Stimulated activated CD8-positive, alpha-beta memory T cell treated with anti-CD3 and anti-CD28 coated beads, Interleukin-12 subunit alpha, Interleukin-12 subunit beta, amount 100 ng/mL, for 4 hours (primary cell): ENCODE measurements at regions not wholly inside any gene's neighbourhood (a gene's known extent, or its start where the extent isn't known, plus 50 kb on each side); places are given as distances from the start of the nearest gene placed in this dataset.

ENCODE experiments used
- DNase-seq: peaks from one replicate; pipeline ENCODE4 v3.0.0-alpha.2; 2020; ENCODE audit warnings: low read depth

DNA sequence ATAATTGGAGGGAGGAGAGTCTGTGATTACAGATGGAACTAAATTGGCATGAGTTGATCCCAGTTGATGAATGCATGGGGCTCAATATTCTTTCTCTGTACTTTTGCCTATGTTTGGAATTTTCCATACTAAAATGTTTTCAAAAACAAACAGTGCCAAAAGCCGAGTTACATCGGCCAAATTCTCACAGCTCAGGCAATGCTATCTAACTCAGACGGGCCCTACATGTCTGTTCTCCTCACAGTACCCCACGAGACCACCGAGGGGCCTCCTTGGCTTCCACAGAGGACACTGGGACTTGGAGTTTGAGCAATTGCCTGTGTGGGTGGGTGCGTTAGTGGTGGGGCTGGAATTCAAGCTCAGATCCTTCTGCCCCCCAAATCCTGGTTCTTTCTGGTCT, 413.2 kb downstream of the CDH26 start:
- DNase-seq: no peak

DNA sequence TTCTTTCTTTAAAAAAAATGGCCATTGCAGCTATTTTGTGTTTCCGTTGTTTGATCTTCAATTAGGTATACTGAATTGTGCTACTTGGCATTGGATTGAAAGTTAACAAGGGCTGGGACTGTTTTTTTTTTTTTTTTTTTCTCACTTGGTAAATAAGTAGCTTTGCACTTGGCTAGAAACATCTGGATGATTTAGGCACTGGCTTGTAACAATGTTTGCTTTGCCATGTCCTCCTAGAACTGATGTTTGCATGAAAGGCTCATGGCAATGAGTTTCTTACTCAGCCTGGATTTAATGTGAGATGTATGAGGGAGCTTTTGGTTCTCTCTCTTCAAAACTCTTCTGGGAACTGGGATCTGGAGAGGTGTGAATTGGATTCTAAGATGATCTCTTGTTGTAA, 414.1 kb downstream of the CDH26 start:
- no peak for DNase-seq

DNA sequence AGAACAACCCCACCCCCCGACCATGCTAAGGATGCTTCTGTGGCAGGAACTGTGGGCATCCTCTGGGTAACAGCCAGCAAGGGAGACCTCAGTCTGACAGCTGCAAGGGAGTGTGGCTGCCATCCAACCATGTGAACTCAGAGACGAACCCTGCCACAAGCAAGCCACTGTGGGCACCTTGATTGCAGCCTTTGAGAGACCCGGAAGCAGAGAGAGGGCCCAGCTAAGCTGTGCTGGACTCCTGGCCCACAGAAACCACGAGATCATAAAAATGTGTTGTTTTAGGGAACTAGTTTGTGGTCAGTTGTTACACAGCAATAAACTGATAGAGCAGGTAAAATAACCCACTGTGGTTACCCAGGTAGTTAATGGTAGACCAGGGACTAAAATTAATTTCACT, 414.6 kb downstream of the CDH26 start:
- DNase-seq: no peak

DNA sequence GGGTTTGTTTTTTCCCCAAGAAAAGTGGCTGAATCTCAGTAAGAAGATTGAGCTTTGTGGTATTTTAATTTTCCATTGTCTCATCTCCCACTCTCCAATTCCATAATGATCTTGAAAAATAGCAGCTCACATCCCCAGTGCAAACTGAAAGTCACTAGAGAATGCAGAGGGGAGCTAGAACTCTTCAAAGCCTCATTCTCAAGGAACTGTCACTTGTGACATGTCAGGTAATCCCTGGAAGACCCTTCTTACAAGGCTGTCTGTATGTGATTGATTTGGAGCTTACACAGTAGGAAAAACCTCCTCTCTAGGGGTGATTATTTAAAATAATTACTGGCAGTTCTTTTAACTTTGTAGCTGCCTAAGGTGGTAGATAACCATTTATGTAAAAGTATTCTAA, 420.4 kb downstream of the CDH26 start:
- DNase-seq: no peak

DNA sequence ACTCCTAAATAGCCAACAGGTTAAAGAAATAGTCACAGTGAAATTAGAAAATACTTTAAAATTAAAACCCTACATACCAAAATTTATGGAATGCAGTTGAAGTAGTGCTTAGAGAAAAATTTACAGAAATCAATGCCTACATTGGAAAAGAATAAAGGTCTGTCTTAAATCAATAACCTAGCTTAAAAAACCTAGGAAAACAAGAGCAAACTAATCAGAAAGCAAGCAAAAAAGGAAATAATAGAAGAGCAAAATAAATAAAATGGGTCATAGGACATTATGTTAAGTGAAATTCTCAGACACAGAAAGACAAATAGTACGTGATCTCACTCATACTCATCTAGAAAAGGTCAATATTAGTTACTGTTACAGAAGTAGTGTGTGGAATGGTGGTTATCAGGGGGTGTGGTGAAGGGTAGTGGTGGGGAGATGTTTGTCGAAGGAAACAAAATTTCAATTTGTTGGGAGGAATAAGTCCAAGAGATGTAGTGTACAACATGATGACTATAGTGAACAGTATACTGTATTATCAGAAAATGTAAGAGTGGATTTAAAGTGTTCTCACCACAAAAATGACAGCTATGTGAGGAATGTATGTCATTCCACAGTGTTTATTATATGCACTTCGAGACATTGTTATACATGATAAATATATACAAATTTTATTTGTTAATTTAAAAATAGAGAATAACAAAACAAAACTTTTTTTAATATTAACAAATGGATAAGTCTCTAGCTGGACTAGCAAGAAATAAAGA, 423.6 kb downstream of the CDH26 start:
- no peak for DNase-seq

DNA sequence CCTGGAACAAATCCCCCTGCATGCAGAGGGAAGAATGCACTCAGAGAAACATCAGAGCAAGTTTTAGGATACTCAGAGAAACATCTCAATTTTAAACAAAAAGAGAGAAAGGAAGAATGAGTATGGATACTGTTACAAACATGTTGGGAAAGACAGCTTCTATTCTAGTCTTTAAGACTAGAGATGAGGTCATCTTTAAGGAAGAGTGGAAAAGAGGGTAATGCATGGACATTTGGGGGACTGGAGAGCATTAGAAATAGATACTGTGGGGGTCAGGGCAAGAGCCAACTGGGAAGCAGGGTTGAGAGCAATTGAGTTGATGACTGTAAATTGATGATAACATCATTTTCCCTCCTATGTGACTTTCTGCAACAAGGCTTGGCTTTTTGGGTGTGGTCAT, 431.2 kb downstream of the CDH26 start:
- DNase-seq: no peak

DNA sequence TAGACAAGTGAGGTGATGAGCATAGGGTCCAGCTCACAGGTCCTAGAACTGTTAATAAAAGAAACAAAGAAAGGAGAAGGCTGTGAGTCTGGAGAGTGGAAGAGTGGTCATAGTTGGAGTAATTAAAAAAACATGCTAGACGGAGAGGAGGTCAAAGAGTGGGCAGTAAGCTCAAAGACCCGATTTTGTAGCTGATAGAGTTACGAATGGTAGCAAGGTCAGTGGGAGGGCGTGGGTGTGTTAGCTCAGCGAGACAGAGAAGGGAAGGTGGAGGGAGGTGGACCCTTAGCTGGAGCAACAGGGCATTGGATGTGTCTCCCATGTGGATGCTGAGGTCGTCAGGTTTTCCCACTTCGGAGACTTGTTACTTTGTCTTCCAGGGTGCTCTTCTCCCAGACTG, 431.7 kb downstream of the CDH26 start:
- DNase-seq: no peak

DNA sequence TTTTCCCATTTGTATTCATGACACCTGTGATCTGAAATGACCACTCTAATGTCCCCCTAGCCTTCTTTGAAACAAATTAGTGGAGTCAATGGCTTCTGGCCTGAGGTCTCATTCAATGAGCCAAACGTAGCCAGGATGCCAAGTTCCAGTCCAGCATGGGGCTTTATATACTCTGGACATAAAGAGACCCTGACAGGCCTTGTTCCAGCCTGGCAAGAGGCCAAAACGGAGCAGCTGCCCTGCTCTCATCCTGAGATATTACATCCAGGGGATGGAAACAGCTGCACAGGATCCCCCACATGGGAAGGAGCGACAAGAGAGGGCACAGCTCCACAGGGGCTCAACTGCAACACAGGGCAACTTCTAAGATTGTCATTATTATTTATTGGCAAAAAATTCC, 437.8 kb downstream of the CDH26 start:
- no peak for DNase-seq

DNA sequence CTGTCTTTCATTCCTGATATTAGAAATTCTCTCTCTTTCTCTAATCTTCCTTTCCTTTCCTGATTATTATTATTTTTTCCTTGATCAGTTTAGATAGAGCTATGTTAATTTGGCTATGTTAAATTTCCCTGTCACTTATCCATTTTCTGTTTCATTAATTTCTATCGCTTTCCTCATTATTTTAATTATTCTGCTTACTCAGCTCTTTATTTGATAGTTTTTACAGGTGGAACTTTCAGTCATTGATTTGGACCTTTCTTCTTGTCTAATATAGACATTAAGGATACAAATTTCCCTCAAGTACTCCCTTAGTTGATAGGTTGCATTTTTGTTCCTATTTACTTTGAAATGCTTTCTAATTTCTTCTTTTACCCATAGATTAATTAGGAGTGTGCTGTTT, 442.3 kb downstream of the CDH26 start:
- no peak for DNase-seq

DNA sequence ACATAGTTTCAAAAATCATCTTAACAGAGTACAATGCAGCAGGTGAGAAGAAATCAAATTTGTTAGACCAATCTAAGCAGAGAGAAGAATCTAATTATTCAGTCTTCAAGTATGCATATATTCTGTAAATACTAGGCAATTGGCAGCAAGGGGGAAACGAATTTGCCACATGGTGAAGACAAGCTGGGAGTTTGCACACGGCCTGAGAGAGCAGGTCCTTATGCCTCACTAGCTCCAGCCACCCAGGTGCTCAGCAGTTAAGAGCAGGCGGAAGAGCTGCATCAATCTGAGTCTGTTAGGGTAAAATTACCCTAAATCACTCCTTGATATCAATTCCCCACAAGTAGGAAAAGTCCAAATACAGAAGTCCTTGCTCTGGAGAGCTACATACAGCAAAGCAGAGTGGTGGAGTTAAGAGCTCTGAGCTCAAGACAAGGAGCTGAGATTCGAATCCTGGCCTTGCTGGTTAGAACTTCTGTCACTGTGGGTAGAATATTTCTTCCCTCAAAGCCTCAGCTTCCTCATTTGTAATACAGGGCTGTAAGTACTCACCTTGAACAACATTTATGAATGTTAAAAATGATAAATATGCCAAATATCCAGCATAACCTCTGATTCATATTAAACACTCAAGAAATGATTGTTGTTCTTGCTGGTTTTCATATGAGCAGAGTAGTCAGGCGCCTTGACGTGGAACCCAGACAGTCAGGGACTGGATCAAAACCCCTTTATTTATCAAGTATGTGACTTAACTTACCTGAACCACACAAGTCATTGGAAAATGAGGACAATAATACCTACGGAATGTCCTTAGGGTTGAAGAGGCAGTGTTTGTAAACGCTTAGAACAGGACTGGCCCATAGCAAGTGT, 444.2 kb downstream of the CDH26 start:
- DNase-seq: no peak

DNA sequence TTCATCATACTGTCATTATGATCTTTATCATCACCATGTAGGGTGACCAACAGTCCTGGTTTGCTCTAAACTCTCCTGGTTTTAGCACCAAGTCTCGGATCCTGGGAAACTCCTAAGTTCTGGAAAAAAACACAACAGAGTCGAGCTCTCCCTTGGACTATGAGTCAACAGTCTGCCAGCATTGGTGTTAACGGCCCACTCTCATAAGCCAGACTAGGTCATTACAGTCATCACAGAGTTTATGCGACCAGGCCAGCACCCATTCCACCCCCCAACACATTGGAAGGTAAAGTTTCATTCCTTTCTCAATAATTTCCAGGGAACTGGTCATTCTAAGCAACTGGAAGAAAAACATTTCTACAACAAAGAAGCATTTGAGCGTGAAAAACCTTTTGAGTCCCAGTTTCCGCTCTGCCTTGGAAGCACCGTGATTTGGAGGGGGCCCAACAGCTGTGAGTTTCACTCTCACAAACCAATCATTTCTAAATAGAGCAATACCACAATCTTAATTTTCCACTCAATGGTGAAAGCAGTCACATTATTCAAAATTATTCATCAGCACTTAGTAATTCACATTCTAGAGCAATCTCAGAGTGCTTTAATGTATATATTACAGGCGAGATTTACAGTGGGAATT, 445.0 kb downstream of the CDH26 start:
- DNase-seq: no peak

DNA sequence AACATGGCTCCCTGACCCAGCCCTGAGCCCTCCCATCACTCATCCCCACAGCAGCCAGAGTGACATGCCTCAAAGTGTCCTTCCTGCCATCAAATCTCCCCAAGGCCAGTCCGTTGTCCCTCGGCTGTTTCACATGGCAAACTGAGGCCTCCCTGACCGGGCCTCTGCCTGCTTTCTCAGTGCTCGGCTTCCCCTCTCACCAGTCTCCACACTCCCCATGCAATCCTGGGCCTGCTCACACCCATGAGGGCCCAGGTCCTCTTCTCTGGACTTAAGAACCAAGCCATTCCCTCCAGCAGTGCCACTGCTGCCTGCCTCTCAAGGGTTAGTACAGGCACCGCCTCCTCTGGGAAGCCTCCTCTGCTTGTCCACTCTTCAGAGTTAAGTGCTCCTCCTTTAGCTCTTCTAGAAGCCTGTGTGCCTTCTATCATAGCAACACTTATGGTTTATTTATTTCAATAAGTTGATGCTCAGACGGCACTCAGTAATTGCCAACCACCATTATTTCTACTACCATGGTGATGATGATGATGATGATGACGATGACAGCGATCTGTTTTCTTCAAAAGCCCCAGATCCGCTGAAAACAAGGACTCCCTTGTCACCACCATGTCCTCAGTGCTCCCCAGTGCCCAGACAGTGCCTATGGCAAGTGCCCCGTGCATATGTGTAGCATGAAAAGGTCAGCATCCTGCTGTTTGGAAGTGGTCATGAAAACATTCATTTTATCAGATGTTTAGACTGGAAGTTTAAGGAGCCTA, 449.0 kb downstream of the CDH26 start:
- DNase-seq: no peak

DNA sequence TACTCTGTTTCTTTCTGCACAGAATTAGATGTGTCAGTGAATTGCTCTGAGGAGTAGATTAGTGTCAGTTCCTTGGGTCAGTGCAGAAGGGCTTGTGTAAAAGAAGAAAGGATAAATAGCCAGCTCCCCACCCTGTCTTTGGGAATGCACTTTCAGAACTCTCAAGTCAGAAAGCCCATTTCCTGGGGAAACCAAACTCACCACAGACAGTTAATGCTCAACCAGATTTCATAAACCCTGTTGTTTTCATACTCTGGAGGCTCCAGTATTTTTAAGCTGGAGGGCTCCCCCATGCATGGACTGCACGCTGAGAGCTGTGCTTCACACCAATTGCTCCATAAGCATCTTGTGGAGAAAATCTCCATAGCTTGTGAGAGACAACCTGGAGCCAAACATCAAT, 449.7 kb downstream of the CDH26 start:
- no peak for DNase-seq

DNA sequence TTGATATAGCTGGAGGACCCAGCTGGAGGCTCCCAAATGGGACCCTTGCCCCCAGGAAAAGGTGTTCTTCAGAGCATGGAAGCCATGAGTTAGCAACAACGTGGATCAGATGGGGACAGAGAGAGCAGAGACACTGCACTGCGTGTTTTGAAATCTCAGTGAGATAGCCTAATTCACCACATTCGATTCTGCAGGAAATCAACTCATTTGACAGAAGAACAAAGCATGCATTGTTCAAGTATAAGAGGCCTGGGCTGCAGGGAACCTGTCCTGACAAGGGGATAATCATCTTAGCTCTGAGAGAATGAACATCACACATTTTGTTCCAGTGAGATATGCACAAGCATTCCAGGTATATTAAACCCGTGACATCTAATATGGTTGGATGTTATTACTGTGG, 450.2 kb downstream of the CDH26 start:
- DNase-seq: no peak

DNA sequence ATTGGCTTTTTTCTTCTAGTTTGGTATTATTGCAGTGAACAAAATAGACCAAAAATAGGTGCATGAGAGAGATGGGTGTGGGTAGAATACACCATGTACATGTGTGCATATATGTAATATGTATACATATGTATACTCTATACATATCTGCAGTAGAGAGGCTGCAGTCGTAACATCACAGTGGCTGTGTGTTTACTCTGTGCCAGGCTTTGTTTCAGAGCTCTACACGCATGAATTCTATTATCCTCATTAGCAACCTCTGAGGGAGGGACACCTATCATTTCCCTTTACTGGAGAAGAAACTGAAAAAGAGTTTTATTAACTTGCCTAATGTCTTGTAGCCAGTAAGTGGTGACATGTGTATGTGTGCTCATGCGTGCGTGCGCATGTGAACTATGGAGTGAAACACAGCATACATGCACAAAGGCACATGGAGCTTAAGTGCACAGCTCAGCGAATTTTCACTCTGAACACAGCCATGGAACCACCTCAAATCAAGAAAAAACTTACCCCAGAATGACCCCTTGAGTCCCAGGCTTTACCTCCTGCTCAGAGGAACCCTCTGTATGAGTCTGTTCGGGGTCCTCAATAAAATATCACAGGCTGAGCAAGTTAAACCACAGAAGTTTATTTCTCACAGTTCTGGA, 452.5 kb downstream of the CDH26 start:
- no peak for DNase-seq

DNA sequence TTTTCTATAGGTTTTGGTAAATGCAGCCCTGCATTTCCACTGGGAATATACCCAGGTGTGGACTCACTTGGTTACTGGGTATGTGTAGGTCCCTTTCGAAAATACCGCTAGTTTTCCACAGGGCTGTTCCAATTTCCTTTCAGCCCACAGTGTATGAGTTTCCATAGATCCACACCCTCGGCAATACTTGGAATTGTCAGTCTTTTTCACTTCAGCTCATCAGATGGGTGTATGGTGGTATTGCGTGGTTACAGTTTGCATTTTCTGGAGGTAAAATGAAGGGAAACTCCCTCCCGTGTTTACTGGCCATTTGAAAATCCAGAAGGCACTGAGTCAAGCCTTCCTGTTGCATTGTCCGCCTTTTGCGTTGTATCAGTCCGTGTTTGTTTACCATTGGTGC, 453.6 kb downstream of the CDH26 start:
- no peak for DNase-seq

DNA sequence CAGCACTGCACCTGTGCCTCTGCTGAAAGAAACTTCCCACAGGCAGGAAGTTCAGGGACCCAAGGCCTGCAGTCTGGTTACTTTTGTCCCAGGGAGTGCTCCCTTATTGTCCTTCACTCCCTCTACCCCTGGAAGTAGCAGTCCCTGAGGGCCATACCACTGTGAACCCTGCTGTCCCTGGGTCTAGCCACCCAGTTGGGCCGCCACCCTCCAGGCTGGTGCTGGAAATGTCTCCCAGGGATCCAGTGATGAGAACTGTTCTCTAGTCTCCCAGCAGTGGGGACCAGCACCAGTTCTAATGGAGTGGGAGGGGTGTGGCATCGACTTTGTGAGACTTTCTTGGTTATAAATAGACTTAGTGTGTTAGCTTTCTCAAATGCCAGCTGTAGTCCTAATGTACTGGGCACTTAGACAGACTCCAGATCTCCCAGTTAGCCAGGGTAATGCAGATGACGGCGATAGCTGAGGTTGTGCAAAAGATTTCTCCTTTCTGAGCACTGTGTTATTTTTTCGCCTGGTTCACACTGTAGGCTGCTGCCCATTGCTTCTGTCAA, 462.5 kb downstream of the CDH26 start:
- no peak for DNase-seq

DNA sequence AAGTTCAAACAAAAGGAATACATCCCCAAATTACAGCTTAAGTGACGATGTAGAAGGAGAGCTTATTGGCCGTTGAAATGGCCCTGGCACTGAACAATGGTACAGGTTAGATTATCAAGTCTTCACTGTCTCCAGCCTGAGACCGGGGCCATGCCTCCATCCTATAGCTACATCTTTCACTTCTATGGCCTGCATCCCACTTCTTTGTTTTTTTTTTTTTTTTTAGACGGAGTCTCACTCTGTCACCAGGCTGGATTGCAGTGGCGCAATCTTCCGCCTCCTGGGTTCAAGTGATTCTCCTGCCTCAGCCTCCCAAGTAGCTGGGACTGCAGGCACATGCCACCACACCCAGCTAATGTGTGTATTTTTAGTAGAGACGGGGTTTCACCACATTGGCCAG, 464.6 kb downstream of the CDH26 start:
- no peak for DNase-seq

DNA sequence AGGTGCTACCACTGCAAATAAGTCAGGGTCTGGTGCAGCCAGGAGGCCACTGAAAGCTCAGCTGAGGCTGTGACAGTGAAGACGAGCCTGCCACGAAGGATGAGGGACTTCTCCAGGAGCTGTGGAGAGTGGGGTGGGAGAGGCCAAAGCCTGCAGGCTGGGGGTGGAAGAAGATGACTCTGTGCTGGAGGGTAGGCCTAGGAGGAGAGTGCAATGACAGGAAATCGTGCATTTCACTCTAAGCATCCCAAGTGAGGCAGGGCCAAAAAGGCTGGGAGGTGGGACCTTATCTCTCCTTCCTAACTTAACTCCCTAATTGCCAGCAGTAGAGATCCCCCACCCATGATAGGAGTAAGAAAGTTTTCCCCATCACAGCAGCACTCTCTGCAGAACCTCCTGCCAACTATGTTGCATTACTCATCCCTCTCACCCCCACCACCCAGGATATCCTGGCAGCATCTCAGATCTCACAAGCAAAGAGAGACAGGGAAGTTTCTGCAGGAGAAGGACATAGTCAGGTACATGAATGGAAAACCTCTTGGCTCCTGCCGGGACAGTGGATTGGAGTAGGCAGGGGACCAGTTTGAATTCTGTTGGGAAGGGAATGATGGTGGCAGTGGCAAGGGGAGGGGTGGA, 466.2 kb downstream of the CDH26 start:
- DNase-seq: no peak

DNA sequence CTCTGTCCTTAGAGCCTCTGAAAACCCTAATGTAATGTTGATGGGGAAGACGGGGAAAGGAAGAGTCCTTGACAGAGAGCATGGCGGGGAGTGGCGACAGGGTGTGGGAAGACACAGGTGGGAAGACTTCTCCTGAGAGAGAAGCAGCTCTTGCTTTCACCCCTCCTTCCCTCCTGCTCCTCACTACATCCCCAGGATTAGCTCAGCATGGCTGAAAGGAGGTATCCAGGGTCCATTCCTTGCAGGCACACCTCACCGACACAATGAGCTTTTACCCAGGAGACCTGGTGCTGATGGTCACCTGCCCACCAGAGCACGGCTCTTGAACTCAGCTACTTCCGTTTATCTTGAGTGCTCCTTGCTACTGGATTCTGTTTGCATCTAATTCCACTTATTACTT, 469.3 kb downstream of the CDH26 start:
- no peak for DNase-seq

DNA sequence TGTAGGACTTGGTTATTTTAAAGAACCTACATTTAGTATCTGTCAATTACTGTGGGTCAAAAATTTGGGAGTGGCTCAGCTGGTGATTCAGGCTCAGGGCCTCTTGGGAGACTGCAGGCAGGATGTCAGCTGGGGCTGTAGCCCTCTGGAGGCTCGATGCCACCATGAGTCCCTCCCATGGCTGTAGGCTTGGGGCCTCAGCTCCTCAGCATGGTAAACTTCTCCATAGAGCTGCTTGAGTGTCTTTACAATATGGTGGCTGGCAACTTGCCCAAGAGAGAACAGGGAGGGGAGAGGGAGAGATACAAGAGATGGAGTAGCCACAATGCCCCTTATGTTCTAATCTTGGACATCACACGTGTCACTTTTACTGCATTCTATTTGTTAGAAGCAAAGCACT, 470.4 kb downstream of the CDH26 start:
- no peak for DNase-seq
